GM12873 (cell line): ENCODE measurements at regions not wholly inside any gene's neighbourhood (a gene's known extent, or its start where the extent isn't known, plus 50 kb on each side); places are given as distances from the start of the nearest gene placed in this dataset.

Source experiments
- TF ChIP-seq, protein P1 (sequence below): IDR thresholded peaks from 2 replicates; pipeline ENCODE4 v1.5.1; 2012; ENCODE audit warnings: low read depth, mild to moderate bottlenecking, moderate library complexity, low read length, control low read depth; ENCODE audit not compliant: insufficient read depth; ENCODE audit errors: missing control alignments

- TF ChIP-seq, protein P1, sequence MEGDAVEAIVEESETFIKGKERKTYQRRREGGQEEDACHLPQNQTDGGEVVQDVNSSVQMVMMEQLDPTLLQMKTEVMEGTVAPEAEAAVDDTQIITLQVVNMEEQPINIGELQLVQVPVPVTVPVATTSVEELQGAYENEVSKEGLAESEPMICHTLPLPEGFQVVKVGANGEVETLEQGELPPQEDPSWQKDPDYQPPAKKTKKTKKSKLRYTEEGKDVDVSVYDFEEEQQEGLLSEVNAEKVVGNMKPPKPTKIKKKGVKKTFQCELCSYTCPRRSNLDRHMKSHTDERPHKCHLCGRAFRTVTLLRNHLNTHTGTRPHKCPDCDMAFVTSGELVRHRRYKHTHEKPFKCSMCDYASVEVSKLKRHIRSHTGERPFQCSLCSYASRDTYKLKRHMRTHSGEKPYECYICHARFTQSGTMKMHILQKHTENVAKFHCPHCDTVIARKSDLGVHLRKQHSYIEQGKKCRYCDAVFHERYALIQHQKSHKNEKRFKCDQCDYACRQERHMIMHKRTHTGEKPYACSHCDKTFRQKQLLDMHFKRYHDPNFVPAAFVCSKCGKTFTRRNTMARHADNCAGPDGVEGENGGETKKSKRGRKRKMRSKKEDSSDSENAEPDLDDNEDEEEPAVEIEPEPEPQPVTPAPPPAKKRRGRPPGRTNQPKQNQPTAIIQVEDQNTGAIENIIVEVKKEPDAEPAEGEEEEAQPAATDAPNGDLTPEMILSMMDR, result no peak
These were observed 69.2 kb upstream of the SGIP1 start for GRCh38 chr1:66464802-66465201.

DNA sequence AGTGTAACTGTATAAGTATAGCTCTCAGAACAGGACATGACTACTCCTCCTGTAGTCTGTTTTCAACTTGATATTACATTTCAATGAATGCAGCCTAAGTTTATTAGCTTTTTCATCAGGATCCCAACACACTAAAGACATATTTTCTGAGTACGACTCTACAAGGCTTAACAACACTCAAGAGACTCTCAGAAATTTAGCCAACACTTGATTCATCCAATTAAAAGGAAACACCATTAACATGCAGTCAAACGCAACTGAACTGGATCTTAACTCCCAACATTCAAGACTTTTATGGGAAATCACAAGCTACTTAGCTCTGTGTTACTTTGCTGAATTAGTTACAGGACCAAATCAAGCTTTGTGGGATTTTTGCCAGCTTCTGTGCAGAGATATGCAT is 65.2 kb upstream of the SGIP1 start:
- TF ChIP-seq, protein P1, result no peak

GRCh38 chr1:66475940-66476339 is 58.0 kb upstream of the SGIP1 start:
- TF ChIP-seq, protein P1, result no peak

- TF ChIP-seq, protein P1, result no peak
These were observed 57.2 kb upstream of the SGIP1 start for GRCh38 chr1:66476774-66477173.

GRCh38 chr1:66478116-66478515 is 55.8 kb upstream of the SGIP1 start:
- TF ChIP-seq, protein P1, result no peak

DNA sequence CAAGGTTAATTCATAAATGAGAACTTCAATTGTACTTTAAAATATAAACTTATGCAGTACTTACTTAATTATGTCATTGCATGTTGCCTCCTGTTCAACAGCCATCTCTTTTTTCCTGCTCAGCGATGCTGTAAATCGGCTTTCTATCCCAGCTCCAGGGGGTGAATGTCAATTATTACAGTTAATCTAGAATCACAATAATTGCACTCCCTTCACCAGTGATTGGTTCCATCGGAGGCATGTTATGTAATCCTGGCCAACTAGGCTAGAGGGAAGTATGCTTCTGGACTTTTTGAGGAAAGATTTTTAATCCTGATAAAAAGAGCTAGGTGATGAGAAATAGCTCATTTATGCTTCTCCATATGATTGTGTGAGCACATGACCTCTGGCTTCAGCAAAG is 53.8 kb upstream of the SGIP1 start:
- TF ChIP-seq, protein P1, result no peak
